ENCODE measurements at regions not wholly inside any gene's neighbourhood (a gene's known extent, or its start where the extent isn't known, plus 50 kb on each side); places are given as distances from the start of the nearest gene placed in this dataset.

DNA sequence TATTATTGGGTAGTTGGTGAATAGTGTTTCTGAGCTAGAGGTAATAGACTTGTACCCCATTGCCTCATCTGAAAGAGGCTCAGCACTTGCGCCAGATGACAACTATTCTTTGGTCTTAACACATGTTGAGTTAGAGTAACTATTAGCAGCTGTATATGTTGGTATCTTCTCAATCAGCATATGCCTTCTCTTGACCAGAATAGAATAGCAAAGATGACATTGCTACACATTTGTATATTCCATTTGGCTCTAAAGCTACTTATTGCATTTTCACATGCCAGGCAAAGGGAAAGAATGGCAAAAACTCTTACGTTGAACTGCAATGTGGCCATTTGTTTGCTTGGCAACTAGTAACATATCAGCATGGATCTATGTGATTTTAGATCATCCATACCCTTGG lies 173.8 kb upstream of the AGR3 start:
- Histone ChIP-seq H2AFZ (ENCODE audit: low read depth) (no peak overlapping the region), H3K27me3 (ENCODE audit: insufficient read depth, low read depth) (no peaks in the 10 kb centered on the region), H3K79me2 (ENCODE audit: insufficient read depth, low read depth) (no peaks in the 10 kb centered on the region), H3K4me2 (no peak overlapping the region), H3K9ac (no peak overlapping the region), H3K4me3 (IDR thresholded peaks at IDR 0.05; ENCODE audit: insufficient read depth, low read depth, low read length) (no peak overlapping the region), H3K36me3 (ENCODE audit: insufficient read depth) (no peaks in the 10 kb centered on the region), H4K20me1 (ENCODE audit: insufficient read depth) (no peaks in the 10 kb centered on the region), H3K4me1 (ENCODE audit: low read depth, poor library complexity, severe bottlenecking) (no peaks in the 10 kb centered on the region), H3K27ac (no peak overlapping the region)
- TF ChIP-seq, protein P1, sequence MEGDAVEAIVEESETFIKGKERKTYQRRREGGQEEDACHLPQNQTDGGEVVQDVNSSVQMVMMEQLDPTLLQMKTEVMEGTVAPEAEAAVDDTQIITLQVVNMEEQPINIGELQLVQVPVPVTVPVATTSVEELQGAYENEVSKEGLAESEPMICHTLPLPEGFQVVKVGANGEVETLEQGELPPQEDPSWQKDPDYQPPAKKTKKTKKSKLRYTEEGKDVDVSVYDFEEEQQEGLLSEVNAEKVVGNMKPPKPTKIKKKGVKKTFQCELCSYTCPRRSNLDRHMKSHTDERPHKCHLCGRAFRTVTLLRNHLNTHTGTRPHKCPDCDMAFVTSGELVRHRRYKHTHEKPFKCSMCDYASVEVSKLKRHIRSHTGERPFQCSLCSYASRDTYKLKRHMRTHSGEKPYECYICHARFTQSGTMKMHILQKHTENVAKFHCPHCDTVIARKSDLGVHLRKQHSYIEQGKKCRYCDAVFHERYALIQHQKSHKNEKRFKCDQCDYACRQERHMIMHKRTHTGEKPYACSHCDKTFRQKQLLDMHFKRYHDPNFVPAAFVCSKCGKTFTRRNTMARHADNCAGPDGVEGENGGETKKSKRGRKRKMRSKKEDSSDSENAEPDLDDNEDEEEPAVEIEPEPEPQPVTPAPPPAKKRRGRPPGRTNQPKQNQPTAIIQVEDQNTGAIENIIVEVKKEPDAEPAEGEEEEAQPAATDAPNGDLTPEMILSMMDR (conservative IDR thresholded peaks at IDR 0.05; ENCODE audit: low read depth, low read length) = no peak

GRCh38 chr7:17056491-17057142 lies 174.8 kb upstream of the AGR3 start:
- H2AFZ ChIP-seq (ENCODE audit: low read depth) = no peak overlapping the region

GRCh38 chr7:17057143-17057509 lies 175.3 kb upstream of the AGR3 start:
- Histone ChIP-seq H4K20me1 (ENCODE audit: insufficient read depth) (no peaks in the 10 kb centered on the region), H3K4me1 (ENCODE audit: low read depth, poor library complexity, severe bottlenecking) (no peaks in the 10 kb centered on the region), H3K27me3 (ENCODE audit: insufficient read depth, low read depth) (no peaks in the 10 kb centered on the region), H3K36me3 (ENCODE audit: insufficient read depth) (no peaks in the 10 kb centered on the region), H2AFZ (ENCODE audit: low read depth) (no peak overlapping the region), H3K4me2 (no peak overlapping the region), H3K27ac (no peak overlapping the region), H3K4me3 (IDR thresholded peaks at IDR 0.05; ENCODE audit: insufficient read depth, low read depth, low read length) (no peak overlapping the region), H3K79me2 (ENCODE audit: insufficient read depth, low read depth) (no peaks in the 10 kb centered on the region), H3K9ac (no peak overlapping the region)
- TF ChIP-seq, protein P1 (conservative IDR thresholded peaks at IDR 0.05; ENCODE audit: low read depth, low read length) = no peak

More at GRCh38 chr7:17056491-17057142, 174.8 kb upstream of the AGR3 start:
- H3K9ac ChIP-seq = no peak overlapping the region
- no peak overlapping the region for H3K27ac ChIP-seq
- H3K4me1 ChIP-seq (ENCODE audit: low read depth, poor library complexity, severe bottlenecking) = no peaks in the 10 kb centered on the region
- TF ChIP-seq, protein P1 (conservative IDR thresholded peaks at IDR 0.05; ENCODE audit: low read depth, low read length) = no peak
- no peak overlapping the region for H3K4me2 ChIP-seq
- no peak overlapping the region for H3K4me3 ChIP-seq (IDR thresholded peaks at IDR 0.05; ENCODE audit: insufficient read depth, low read depth, low read length)
- H3K27me3 ChIP-seq (ENCODE audit: insufficient read depth, low read depth) = no peaks in the 10 kb centered on the region
- no peaks in the 10 kb centered on the region for H4K20me1 ChIP-seq (ENCODE audit: insufficient read depth)
- no peaks in the 10 kb centered on the region for H3K79me2 ChIP-seq (ENCODE audit: insufficient read depth, low read depth)
- H3K36me3 ChIP-seq (ENCODE audit: insufficient read depth) = no peaks in the 10 kb centered on the region

GRCh38 chr7:17058568-17058967 lies 176.8 kb upstream of the AGR3 start:
- H3K4me1 ChIP-seq (ENCODE audit: low read depth, poor library complexity, severe bottlenecking) = no peaks in the 10 kb centered on the region
- H4K20me1 ChIP-seq (ENCODE audit: insufficient read depth) = no peaks in the 10 kb centered on the region
- TF ChIP-seq, protein P1 (conservative IDR thresholded peaks at IDR 0.05; ENCODE audit: low read depth, low read length) = no peak
- H3K36me3 ChIP-seq (ENCODE audit: insufficient read depth) = no peaks in the 10 kb centered on the region
- H3K27ac ChIP-seq = no peak overlapping the region
- no peak overlapping the region for H3K4me2 ChIP-seq
- no peak overlapping the region for H2AFZ ChIP-seq (ENCODE audit: low read depth)
- H3K9ac ChIP-seq = no peak overlapping the region
- H3K4me3 ChIP-seq (IDR thresholded peaks at IDR 0.05; ENCODE audit: insufficient read depth, low read depth, low read length) = no peak overlapping the region
- no peaks in the 10 kb centered on the region for H3K27me3 ChIP-seq (ENCODE audit: insufficient read depth, low read depth)
- H3K79me2 ChIP-seq (ENCODE audit: insufficient read depth, low read depth) = no peaks in the 10 kb centered on the region
